ENCODE measurements at regions not wholly inside any gene's neighbourhood (a gene's known extent, or its start where the extent isn't known, plus 50 kb on each side); places are given as distances from the start of the nearest gene placed in this dataset.

GRCh38 chr4:145338568-145338967 lies 143.1 kb upstream of the SMAD1 start:
- Histone ChIP-seq H3K27ac (ENCODE audit: insufficient read depth in 1 of 2, low read depth in 1 of 2, low read length in 2 of 2, poor library complexity in 1 of 2, severe bottlenecking in 2 of 2) (no peak overlapping the region), H3K4me3 (ENCODE audit: control insufficient read depth in 1 of 7, extremely low read depth in 1 of 7, insufficient read depth in 4 of 7, low read depth in 2 of 7, low read length in 6 of 7) (no peak overlapping the region), H3K36me3 (ENCODE audit: control insufficient read depth in 4 of 4, insufficient read depth in 4 of 4, low read length in 3 of 4) (no peaks in the 10 kb centered on the region), H3K27me3 (replicated peaks in 2 of 5; ENCODE audit: control insufficient read depth in 4 of 5, insufficient read depth in 5 of 5, low read length in 4 of 5) (no peaks in the 10 kb centered on the region), H3K9me3 (ENCODE audit: control extremely low read depth in 1 of 5, control insufficient read depth in 4 of 5, insufficient read depth in 2 of 5, low read depth in 1 of 5, low read length in 4 of 5) (no peaks in the 10 kb centered on the region), H3K4me1 (ENCODE audit: control extremely low read depth in 1 of 4, control insufficient read depth in 4 of 4, insufficient read depth in 4 of 4, low read length in 3 of 4) (no peaks in the 10 kb centered on the region)
- 93% methylated on average over 3 of the region's 3 CpGs for WGBS (ENCODE audit: insufficient coverage)
- ChIA-PET POLR2A (no interaction called here), CTCF (no interaction called here)
- DNase-seq, result no peak

GRCh38 chr4:145337391-145337790 lies 144.3 kb upstream of the SMAD1 start:
- H3K27ac ChIP-seq (ENCODE audit: insufficient read depth in 1 of 2, low read depth in 1 of 2, low read length in 2 of 2, poor library complexity in 1 of 2, severe bottlenecking in 2 of 2), result no peak overlapping the region
- H3K36me3 ChIP-seq (ENCODE audit: control insufficient read depth in 4 of 4, insufficient read depth in 4 of 4, low read length in 3 of 4), result no peaks in the 10 kb centered on the region
- ChIA-PET POLR2A (no interaction called here), CTCF (no interaction called here)
- no CpG with 5 or more reads among the region's 2 CpGs for WGBS (ENCODE audit: insufficient coverage)
- DNase-seq, result no peak
- H3K27me3 ChIP-seq (replicated peaks in 2 of 5; ENCODE audit: control insufficient read depth in 4 of 5, insufficient read depth in 5 of 5, low read length in 4 of 5), result no peaks in the 10 kb centered on the region
- H3K4me1 ChIP-seq (ENCODE audit: control extremely low read depth in 1 of 4, control insufficient read depth in 4 of 4, insufficient read depth in 4 of 4, low read length in 3 of 4), result no peaks in the 10 kb centered on the region
- no peaks in the 10 kb centered on the region for H3K9me3 ChIP-seq (ENCODE audit: control extremely low read depth in 1 of 5, control insufficient read depth in 4 of 5, insufficient read depth in 2 of 5, low read depth in 1 of 5, low read length in 4 of 5)
- no peak overlapping the region for H3K4me3 ChIP-seq (ENCODE audit: control insufficient read depth in 1 of 7, extremely low read depth in 1 of 7, insufficient read depth in 4 of 7, low read depth in 2 of 7, low read length in 6 of 7)

GRCh38 chr4:145333786-145334185 lies 147.9 kb upstream of the SMAD1 start:
- CTCF ChIA-PET, result no interaction called here
- Histone ChIP-seq H3K27ac (ENCODE audit: insufficient read depth in 1 of 2, low read depth in 1 of 2, low read length in 2 of 2, poor library complexity in 1 of 2, severe bottlenecking in 2 of 2) (no peak overlapping the region), H3K4me3 (ENCODE audit: control insufficient read depth in 1 of 7, extremely low read depth in 1 of 7, insufficient read depth in 4 of 7, low read depth in 2 of 7, low read length in 6 of 7) (no peak overlapping the region), H3K4me1 (ENCODE audit: control extremely low read depth in 1 of 4, control insufficient read depth in 4 of 4, insufficient read depth in 4 of 4, low read length in 3 of 4) (no peaks in the 10 kb centered on the region), H3K36me3 (ENCODE audit: control insufficient read depth in 4 of 4, insufficient read depth in 4 of 4, low read length in 3 of 4) (no peaks in the 10 kb centered on the region), H3K9me3 (ENCODE audit: control extremely low read depth in 1 of 5, control insufficient read depth in 4 of 5, insufficient read depth in 2 of 5, low read depth in 1 of 5, low read length in 4 of 5) (no peaks in the 10 kb centered on the region), H3K27me3 (replicated peaks in 2 of 5; ENCODE audit: control insufficient read depth in 4 of 5, insufficient read depth in 5 of 5, low read length in 4 of 5) (no peaks in the 10 kb centered on the region)
- DNase-seq, result no peak
- POLR2A ChIA-PET, result no interaction called here
- WGBS (ENCODE audit: insufficient coverage), result 100% methylated on average over 1 of the region's 3 CpGs

- ChIA-PET POLR2A (no interaction called here), CTCF (no interaction called here)
- no peaks in the 10 kb centered on the region for H3K9me3 ChIP-seq (ENCODE audit: control extremely low read depth in 1 of 5, control insufficient read depth in 4 of 5, insufficient read depth in 2 of 5, low read depth in 1 of 5, low read length in 4 of 5)
- 90% methylated on average over 2 of the region's 2 CpGs for WGBS (ENCODE audit: insufficient coverage)
- H3K4me3 ChIP-seq (ENCODE audit: control insufficient read depth in 1 of 7, extremely low read depth in 1 of 7, insufficient read depth in 4 of 7, low read depth in 2 of 7, low read length in 6 of 7), result no peak overlapping the region
- no peaks in the 10 kb centered on the region for H3K4me1 ChIP-seq (ENCODE audit: control extremely low read depth in 1 of 4, control insufficient read depth in 4 of 4, insufficient read depth in 4 of 4, low read length in 3 of 4)
- H3K27me3 ChIP-seq (replicated peaks in 2 of 5; ENCODE audit: control insufficient read depth in 4 of 5, insufficient read depth in 5 of 5, low read length in 4 of 5), result no peaks in the 10 kb centered on the region
- no peaks in the 10 kb centered on the region for H3K36me3 ChIP-seq (ENCODE audit: control insufficient read depth in 4 of 4, insufficient read depth in 4 of 4, low read length in 3 of 4)
- DNase-seq, result no peak
- no peak overlapping the region for H3K27ac ChIP-seq (ENCODE audit: insufficient read depth in 1 of 2, low read depth in 1 of 2, low read length in 2 of 2, poor library complexity in 1 of 2, severe bottlenecking in 2 of 2)
Observed at GRCh38 chr4:145326491-145326890, 146.1 kb upstream of the OTUD4 start.

GRCh38 chr4:145324161-145324560 lies 143.8 kb upstream of the OTUD4 start:
- Histone ChIP-seq H3K36me3 (ENCODE audit: control insufficient read depth in 4 of 4, insufficient read depth in 4 of 4, low read length in 3 of 4) (no peaks in the 10 kb centered on the region), H3K4me1 (ENCODE audit: control extremely low read depth in 1 of 4, control insufficient read depth in 4 of 4, insufficient read depth in 4 of 4, low read length in 3 of 4) (no peaks in the 10 kb centered on the region), H3K27ac (ENCODE audit: insufficient read depth in 1 of 2, low read depth in 1 of 2, low read length in 2 of 2, poor library complexity in 1 of 2, severe bottlenecking in 2 of 2) (no peak overlapping the region), H3K4me3 (ENCODE audit: control insufficient read depth in 1 of 7, extremely low read depth in 1 of 7, insufficient read depth in 4 of 7, low read depth in 2 of 7, low read length in 6 of 7) (no peak overlapping the region), H3K9me3 (ENCODE audit: control extremely low read depth in 1 of 5, control insufficient read depth in 4 of 5, insufficient read depth in 2 of 5, low read depth in 1 of 5, low read length in 4 of 5) (no peaks in the 10 kb centered on the region), H3K27me3 (replicated peaks in 2 of 5; ENCODE audit: control insufficient read depth in 4 of 5, insufficient read depth in 5 of 5, low read length in 4 of 5) (no peaks in the 10 kb centered on the region)
- POLR2A ChIA-PET, result no interaction called here
- CTCF ChIA-PET, result no interaction called here
- WGBS (ENCODE audit: insufficient coverage), result 96% methylated on average over 5 of the region's 8 CpGs
- DNase-seq, result no peak

- 87% methylated on average over 3 of the region's 5 CpGs for WGBS (ENCODE audit: insufficient coverage)
- H3K27me3 ChIP-seq (replicated peaks in 2 of 5; ENCODE audit: control insufficient read depth in 4 of 5, insufficient read depth in 5 of 5, low read length in 4 of 5), result no peaks in the 10 kb centered on the region
- H3K4me3 ChIP-seq (ENCODE audit: control insufficient read depth in 1 of 7, extremely low read depth in 1 of 7, insufficient read depth in 4 of 7, low read depth in 2 of 7, low read length in 6 of 7), result no peak overlapping the region
- ChIA-PET CTCF (no interaction called here), POLR2A (no interaction called here)
- no peaks in the 10 kb centered on the region for H3K36me3 ChIP-seq (ENCODE audit: control insufficient read depth in 4 of 4, insufficient read depth in 4 of 4, low read length in 3 of 4)
- H3K27ac ChIP-seq (ENCODE audit: insufficient read depth in 1 of 2, low read depth in 1 of 2, low read length in 2 of 2, poor library complexity in 1 of 2, severe bottlenecking in 2 of 2), result no peak overlapping the region
- H3K4me1 ChIP-seq (ENCODE audit: control extremely low read depth in 1 of 4, control insufficient read depth in 4 of 4, insufficient read depth in 4 of 4, low read length in 3 of 4), result no peaks in the 10 kb centered on the region
- H3K9me3 ChIP-seq (ENCODE audit: control extremely low read depth in 1 of 5, control insufficient read depth in 4 of 5, insufficient read depth in 2 of 5, low read depth in 1 of 5, low read length in 4 of 5), result no peaks in the 10 kb centered on the region
- DNase-seq, result no peak
Observed at GRCh38 chr4:145320294-145320693, 139.9 kb upstream of the OTUD4 start.

GRCh38 chr4:145319751-145320150 lies 139.4 kb upstream of the OTUD4 start:
- Histone ChIP-seq H3K27ac (ENCODE audit: insufficient read depth in 1 of 2, low read depth in 1 of 2, low read length in 2 of 2, poor library complexity in 1 of 2, severe bottlenecking in 2 of 2) (no peak overlapping the region), H3K4me1 (ENCODE audit: control extremely low read depth in 1 of 4, control insufficient read depth in 4 of 4, insufficient read depth in 4 of 4, low read length in 3 of 4) (no peaks in the 10 kb centered on the region), H3K27me3 (replicated peaks in 2 of 5; ENCODE audit: control insufficient read depth in 4 of 5, insufficient read depth in 5 of 5, low read length in 4 of 5) (no peaks in the 10 kb centered on the region), H3K36me3 (ENCODE audit: control insufficient read depth in 4 of 4, insufficient read depth in 4 of 4, low read length in 3 of 4) (no peaks in the 10 kb centered on the region), H3K4me3 (ENCODE audit: control insufficient read depth in 1 of 7, extremely low read depth in 1 of 7, insufficient read depth in 4 of 7, low read depth in 2 of 7, low read length in 6 of 7) (no peak overlapping the region), H3K9me3 (ENCODE audit: control extremely low read depth in 1 of 5, control insufficient read depth in 4 of 5, insufficient read depth in 2 of 5, low read depth in 1 of 5, low read length in 4 of 5) (no peaks in the 10 kb centered on the region)
- ChIA-PET CTCF (no interaction called here), POLR2A (no interaction called here)
- DNase-seq, result no peak
- WGBS (ENCODE audit: insufficient coverage), result no CpG with 5 or more reads among the region's 2 CpGs

Data from common myeloid progenitor, CD34-positive (primary cell).